ENCODE measurements at regions not wholly inside any gene's neighbourhood (a gene's known extent, or its start where the extent isn't known, plus 50 kb on each side); places are given as distances from the start of the nearest gene placed in this dataset.

DNA sequence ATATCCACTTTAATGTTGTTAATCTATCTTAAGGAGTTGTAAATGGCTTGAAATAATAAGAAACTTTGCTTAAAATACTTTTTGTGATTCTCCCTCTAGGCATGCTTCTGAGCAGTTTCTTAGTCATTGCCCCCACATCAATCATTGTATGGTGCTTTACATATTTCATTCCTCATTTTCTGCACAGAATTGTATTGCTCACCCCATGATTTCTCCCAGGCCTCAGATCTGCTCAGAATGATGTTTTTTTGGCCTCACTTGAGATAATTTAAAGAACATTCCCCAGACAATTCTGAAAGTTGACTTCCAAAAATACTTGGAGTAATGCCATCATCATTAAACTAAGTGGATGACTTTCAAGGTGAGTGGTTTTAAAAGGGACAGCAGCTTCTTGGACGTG is 82.1 kb upstream of the PRPS1L1 start:
- TF ChIP-seq, protein P1, sequence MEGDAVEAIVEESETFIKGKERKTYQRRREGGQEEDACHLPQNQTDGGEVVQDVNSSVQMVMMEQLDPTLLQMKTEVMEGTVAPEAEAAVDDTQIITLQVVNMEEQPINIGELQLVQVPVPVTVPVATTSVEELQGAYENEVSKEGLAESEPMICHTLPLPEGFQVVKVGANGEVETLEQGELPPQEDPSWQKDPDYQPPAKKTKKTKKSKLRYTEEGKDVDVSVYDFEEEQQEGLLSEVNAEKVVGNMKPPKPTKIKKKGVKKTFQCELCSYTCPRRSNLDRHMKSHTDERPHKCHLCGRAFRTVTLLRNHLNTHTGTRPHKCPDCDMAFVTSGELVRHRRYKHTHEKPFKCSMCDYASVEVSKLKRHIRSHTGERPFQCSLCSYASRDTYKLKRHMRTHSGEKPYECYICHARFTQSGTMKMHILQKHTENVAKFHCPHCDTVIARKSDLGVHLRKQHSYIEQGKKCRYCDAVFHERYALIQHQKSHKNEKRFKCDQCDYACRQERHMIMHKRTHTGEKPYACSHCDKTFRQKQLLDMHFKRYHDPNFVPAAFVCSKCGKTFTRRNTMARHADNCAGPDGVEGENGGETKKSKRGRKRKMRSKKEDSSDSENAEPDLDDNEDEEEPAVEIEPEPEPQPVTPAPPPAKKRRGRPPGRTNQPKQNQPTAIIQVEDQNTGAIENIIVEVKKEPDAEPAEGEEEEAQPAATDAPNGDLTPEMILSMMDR (conservative IDR thresholded peaks at IDR 0.05; ENCODE audit: low read depth, low read length): no peak
- no peak for TF ChIP-seq RCOR1 (IDR thresholded peaks at IDR 0.05; ENCODE audit: insufficient replicate concordance, low read length)
- TF ChIP-seq, protein P2, sequence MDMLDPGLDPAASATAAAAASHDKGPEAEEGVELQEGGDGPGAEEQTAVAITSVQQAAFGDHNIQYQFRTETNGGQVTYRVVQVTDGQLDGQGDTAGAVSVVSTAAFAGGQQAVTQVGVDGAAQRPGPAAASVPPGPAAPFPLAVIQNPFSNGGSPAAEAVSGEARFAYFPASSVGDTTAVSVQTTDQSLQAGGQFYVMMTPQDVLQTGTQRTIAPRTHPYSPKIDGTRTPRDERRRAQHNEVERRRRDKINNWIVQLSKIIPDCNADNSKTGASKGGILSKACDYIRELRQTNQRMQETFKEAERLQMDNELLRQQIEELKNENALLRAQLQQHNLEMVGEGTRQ (IDR thresholded peaks at IDR 0.05; ENCODE audit: low read depth, low read length): no peak
- TF ChIP-seq RFX5 (IDR thresholded peaks at IDR 0.05; ENCODE audit: low read depth, low read length): no peak
- TF ChIP-seq POLR2A (IDR thresholded peaks at IDR 0.05; ENCODE audit: low read depth, low read length): no peak
- TF ChIP-seq RAD21 (IDR thresholded peaks at IDR 0.05; ENCODE audit: low read length): no peak
- TF ChIP-seq MAZ (IDR thresholded peaks at IDR 0.05; ENCODE audit: borderline replicate concordance, low read depth, low read length): no peak
- no peak for TF ChIP-seq SMC3 (IDR thresholded peaks at IDR 0.05; ENCODE audit: low read depth, low read length)
- no peak for TF ChIP-seq CEBPB (IDR thresholded peaks at IDR 0.05; ENCODE audit: low read depth, low read length)

Measured in IMR-90 (cell line).